H9 (cell line): ENCODE measurements at regions not wholly inside any gene's neighbourhood (a gene's known extent, or its start where the extent isn't known, plus 50 kb on each side); places are given as distances from the start of the nearest gene placed in this dataset.
A peak's percentile ranks its signal among the peaks of the same experiment; 100 is the strongest.

Experiments used
- DNase-seq: peaks from one replicate; pipeline ENCODE4 v3.0.0-alpha.2; 2017
- H2AFZ ChIP-seq: one replicate; pipeline ENCODE4 v1.6.1; 2013; ENCODE audit warnings: mild to moderate bottlenecking, low read length, control low read depth, moderate library complexity
- H2AK5ac ChIP-seq: 2 replicates; pipeline ENCODE4 v1.6.1; 2013; ENCODE audit warnings: low read length, control low read depth, mixed read lengths; ENCODE audit not compliant: insufficient read length
- H2BK120ac ChIP-seq: one replicate; pipeline ENCODE4 v1.6.1; 2013; ENCODE audit warnings: low read depth, mild to moderate bottlenecking, low read length, control low read depth, inconsistent platforms; ENCODE audit not compliant: poor library complexity, severe bottlenecking
- H2BK12ac ChIP-seq: 2 replicates; pipeline ENCODE4 v1.6.1; 2013; ENCODE audit warnings: low read length, control low read depth, mixed read lengths, low read depth; ENCODE audit not compliant: insufficient read length
- H2BK15ac ChIP-seq: 2 replicates; pipeline ENCODE4 v1.6.1; 2013; ENCODE audit warnings: low read depth, low read length, control low read depth
- H2BK20ac ChIP-seq: one replicate; pipeline ENCODE4 v1.6.1; 2013; ENCODE audit warnings: low read depth, mild to moderate bottlenecking, low read length, control low read depth, inconsistent platforms; ENCODE audit not compliant: poor library complexity, severe bottlenecking
- H2BK5ac ChIP-seq: 2 replicates; pipeline ENCODE4 v1.6.1; 2013; ENCODE audit warnings: low read length, control low read depth, mixed read lengths; ENCODE audit not compliant: insufficient read length
- H3K14ac ChIP-seq: 2 replicates; pipeline ENCODE4 v1.6.1; 2013; ENCODE audit warnings: low read length, control low read depth; ENCODE audit not compliant: insufficient read depth
- H3K18ac ChIP-seq: 2 replicates; pipeline ENCODE4 v1.6.1; 2013; ENCODE audit warnings: low read depth, mild to moderate bottlenecking, mixed read lengths, low read length, control low read depth; ENCODE audit not compliant: insufficient read length
- H3K23ac ChIP-seq: 2 replicates; pipeline ENCODE4 v1.6.1; 2013; ENCODE audit warnings: low read length, control low read depth, mixed read lengths, low read depth; ENCODE audit not compliant: insufficient read length
- H3K23me2 ChIP-seq: 2 replicates; pipeline ENCODE4 v1.6.1; 2013; ENCODE audit warnings: low read depth, mild to moderate bottlenecking, mixed read lengths, low read length, control low read depth; ENCODE audit not compliant: insufficient read length, poor library complexity, severe bottlenecking
- H3K27ac ChIP-seq: 2 replicates; pipeline ENCODE4 v1.5.1; 2013; ENCODE audit warnings: low read length, control low read depth, mixed read lengths, low read depth; ENCODE audit not compliant: insufficient read length
- H3K27me3 ChIP-seq: 2 replicates; pipeline ENCODE4 v1.6.1; 2013; ENCODE audit warnings: low read length, control low read depth, inconsistent platforms; ENCODE audit not compliant: insufficient read depth
- H3K4ac ChIP-seq: 2 replicates; pipeline ENCODE4 v1.6.1; 2013; ENCODE audit warnings: low read depth, mild to moderate bottlenecking, control low read depth, inconsistent platforms, low read length, moderate library complexity
- H3K4me1 ChIP-seq: 2 replicates; pipeline ENCODE4 v1.6.1; 2013; ENCODE audit warnings: low read length, control low read depth, inconsistent platforms; ENCODE audit not compliant: insufficient read depth
- H3K4me2 ChIP-seq: 2 replicates; pipeline ENCODE4 v1.6.1; 2013; ENCODE audit warnings: low read length, control low read depth, mixed read lengths; ENCODE audit not compliant: insufficient read length, insufficient read depth
- H3K56ac ChIP-seq: 2 replicates; pipeline ENCODE4 v1.6.1; 2013; ENCODE audit warnings: low read depth, mild to moderate bottlenecking, mixed read lengths, low read length, control low read depth; ENCODE audit not compliant: insufficient read length
- H3K79me1 ChIP-seq: 2 replicates; pipeline ENCODE4 v1.6.1; 2013; ENCODE audit warnings: low read depth, mild to moderate bottlenecking, moderate library complexity, low read length, control low read depth, inconsistent platforms; ENCODE audit not compliant: insufficient read depth, poor library complexity, severe bottlenecking
- H3K79me2 ChIP-seq: 2 replicates; pipeline ENCODE4 v1.6.1; 2013; ENCODE audit warnings: low read length, control low read depth, inconsistent platforms; ENCODE audit not compliant: insufficient read depth
- H3K9ac ChIP-seq: 2 replicates; pipeline ENCODE4 v1.6.1; 2013; ENCODE audit warnings: low read length, control low read depth, mixed read lengths; ENCODE audit not compliant: insufficient read length; ENCODE audit errors: extremely low read depth
- H3K9me3 ChIP-seq: one replicate; pipeline ENCODE4 v1.6.1; 2013; ENCODE audit warnings: low read depth, low read length, inconsistent platforms; ENCODE audit not compliant: control insufficient read depth
- H3T11ph ChIP-seq: one replicate; pipeline ENCODE4 v1.6.1; 2013; ENCODE audit warnings: mild to moderate bottlenecking, low read length, control low read depth, inconsistent platforms
- H4K20me1 ChIP-seq: one replicate; pipeline ENCODE4 v1.6.1; 2013; ENCODE audit not compliant: control insufficient read depth, insufficient read length, insufficient read depth
- H4K5ac ChIP-seq: 2 replicates; pipeline ENCODE4 v1.6.1; 2013; ENCODE audit warnings: low read depth, mild to moderate bottlenecking, mixed read lengths, low read length, control low read depth; ENCODE audit not compliant: insufficient read length
- H4K8ac ChIP-seq: replicated peaks from 2 replicates; pipeline ENCODE4 v1.6.1; 2013; ENCODE audit warnings: low read length, control low read depth, mixed read lengths, low read depth; ENCODE audit not compliant: insufficient read length
- H4K91ac ChIP-seq: 2 replicates; pipeline ENCODE4 v1.6.1; 2013; ENCODE audit warnings: low read depth, mild to moderate bottlenecking, moderate library complexity, mixed read lengths, low read length, control low read depth; ENCODE audit not compliant: insufficient read length
- H3K27ac Mint-ChIP-seq, 3 experiments: 2 replicates in 2 of 3; 3 replicates in 1 of 3; pipeline ENCODE4 v1.8.0; 2020 to 2021; ENCODE audit warnings: mixed read lengths in 3 of 3, mild to moderate bottlenecking in 1 of 3, moderate library complexity in 1 of 3
- H3K27me3 Mint-ChIP-seq: 2 replicates; pipeline ENCODE4 v1.8.0; 2021; ENCODE audit warnings: low read depth, mild to moderate bottlenecking, moderate library complexity, mixed read lengths
- H3K36me3 Mint-ChIP-seq, 3 experiments: 2 replicates in 2 of 3; 3 replicates in 1 of 3; pipeline ENCODE4 v1.8.0; 2020 to 2021; ENCODE audit warnings: low read depth in 3 of 3, mixed read lengths in 3 of 3; ENCODE audit not compliant: insufficient read depth in 1 of 3
- H3K4me1 Mint-ChIP-seq, 2 experiments: 2 replicates each; pipeline ENCODE4 v1.8.0; 2020; ENCODE audit warnings: mixed read lengths in 2 of 2
- H3K4me3 Mint-ChIP-seq, 2 experiments: 2 replicates in 1 of 2; 3 replicates in 1 of 2; pipeline ENCODE4 v1.8.0; 2020 to 2021; ENCODE audit warnings: mild to moderate bottlenecking in 2 of 2, mixed read lengths in 2 of 2, moderate library complexity in 1 of 2
- H3K9me3 Mint-ChIP-seq, 2 experiments: 2 replicates in 1 of 2; 3 replicates in 1 of 2; pipeline ENCODE4 v1.8.0; 2020; ENCODE audit warnings: mild to moderate bottlenecking in 2 of 2, mixed read lengths in 2 of 2, moderate library complexity in 1 of 2
- WGBS: extraction: QIAGEN DNeasy Blood & Tissue Kit; methylation state at CpG from one replicate; pipeline ENCODE4 v1.1.7; 2013; ENCODE audit warnings: missing lambda C conversion rate, low lambda C conversion rate, mixed read lengths; ENCODE audit not compliant: insufficient read length; ENCODE audit errors: extremely low coverage; 5-methylcytosine and 5-hydroxymethylcytosine counted together
- TF ChIP-seq, protein P1 (sequence below): fragments of 200-600 bp; sonication (generic); conservative IDR thresholded peaks from 3 replicates; pipeline ENCODE4 v1.8.0; 2021; ENCODE audit warnings: antibody characterized with exemption, mild to moderate bottlenecking

- Histone ChIP-seq H3K27ac (no peak overlapping the region), H3K18ac (no peak overlapping the region), H2AK5ac (no peak overlapping the region), H3T11ph (no peak overlapping the region), H2BK20ac (no peak overlapping the region), H3K79me1 (no peaks in the 10 kb centered on the region), H2BK5ac (no peak overlapping the region), H4K91ac (no peak overlapping the region), H3K4me2 (no peak overlapping the region), H3K23ac (no peak overlapping the region), H4K8ac (no peak overlapping the region), H3K9ac (no peak overlapping the region), H3K79me2 (no peaks in the 10 kb centered on the region), H2BK12ac (no peak overlapping the region), H3K14ac (no peak overlapping the region), H3K9me3 (no peaks in the 10 kb centered on the region), H2AFZ (no peak overlapping the region), H4K20me1 (no peaks in the 10 kb centered on the region), H3K27me3 (no peaks in the 10 kb centered on the region), H3K23me2 (no peaks in the 10 kb centered on the region), H2BK15ac (no peak overlapping the region), H3K4me1 (no peaks in the 10 kb centered on the region; the same call in 1 of the 2 replicates), H3K56ac (no peak overlapping the region), H4K5ac (no peak overlapping the region), H3K4ac (no peak overlapping the region), H2BK120ac (no peak overlapping the region)
- H3K9me3 Mint-ChIP-seq = no peaks in the 10 kb centered on the region
- no peaks in the 10 kb centered on the region for H3K27me3 Mint-ChIP-seq
- H3K27ac Mint-ChIP-seq = peak overlapping the region in 1 of 3 experiments; percentile 14; a peak in 1 of 7 replicates
- H3K36me3 Mint-ChIP-seq = no peaks in the 10 kb centered on the region; a peak in 1 of 7 replicates
- TF ChIP-seq, protein P1, sequence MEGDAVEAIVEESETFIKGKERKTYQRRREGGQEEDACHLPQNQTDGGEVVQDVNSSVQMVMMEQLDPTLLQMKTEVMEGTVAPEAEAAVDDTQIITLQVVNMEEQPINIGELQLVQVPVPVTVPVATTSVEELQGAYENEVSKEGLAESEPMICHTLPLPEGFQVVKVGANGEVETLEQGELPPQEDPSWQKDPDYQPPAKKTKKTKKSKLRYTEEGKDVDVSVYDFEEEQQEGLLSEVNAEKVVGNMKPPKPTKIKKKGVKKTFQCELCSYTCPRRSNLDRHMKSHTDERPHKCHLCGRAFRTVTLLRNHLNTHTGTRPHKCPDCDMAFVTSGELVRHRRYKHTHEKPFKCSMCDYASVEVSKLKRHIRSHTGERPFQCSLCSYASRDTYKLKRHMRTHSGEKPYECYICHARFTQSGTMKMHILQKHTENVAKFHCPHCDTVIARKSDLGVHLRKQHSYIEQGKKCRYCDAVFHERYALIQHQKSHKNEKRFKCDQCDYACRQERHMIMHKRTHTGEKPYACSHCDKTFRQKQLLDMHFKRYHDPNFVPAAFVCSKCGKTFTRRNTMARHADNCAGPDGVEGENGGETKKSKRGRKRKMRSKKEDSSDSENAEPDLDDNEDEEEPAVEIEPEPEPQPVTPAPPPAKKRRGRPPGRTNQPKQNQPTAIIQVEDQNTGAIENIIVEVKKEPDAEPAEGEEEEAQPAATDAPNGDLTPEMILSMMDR = no peak
- no peak overlapping the region for H3K4me3 Mint-ChIP-seq
- no CpG with 5 or more reads among the region's 5 CpGs for WGBS
- peaks cover 14 to 22% of the 10 kb centered on the region in 2 experiments for H3K4me1 Mint-ChIP-seq
- DNase-seq = no peak
These were observed 1606.3 kb upstream of the LRRTM3 start for GRCh38 chr10:65319493-65319892.
